ENCODE measurements at regions not wholly inside any gene's neighbourhood (a gene's known extent, or its start where the extent isn't known, plus 50 kb on each side); places are given as distances from the start of the nearest gene placed in this dataset.
"Not testable (repeated sequence)": the region's sequence is repeated elsewhere in the genome, so short reads cannot be mapped to it uniquely, and the experiment has no call there.

DNA sequence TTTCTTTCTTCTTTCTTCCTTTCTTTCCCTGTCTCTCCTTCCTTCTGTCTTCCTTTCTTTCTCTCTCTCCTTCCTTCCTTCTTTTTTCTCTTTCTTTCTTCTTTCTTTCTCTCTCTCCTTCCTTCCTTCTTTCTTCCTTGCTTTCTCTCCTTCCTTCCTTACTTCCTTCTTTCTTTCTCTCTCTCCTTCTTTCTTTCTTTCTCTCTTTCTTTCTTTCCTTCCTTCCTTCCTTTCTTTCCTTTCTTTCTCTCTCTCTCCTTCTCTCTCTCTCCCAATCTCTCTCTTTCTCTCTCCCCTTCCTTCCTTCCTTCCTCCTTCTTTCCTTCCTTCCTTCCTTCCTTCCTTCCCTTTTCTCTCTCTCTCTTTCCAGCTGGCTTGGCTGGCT, 2806.6 kb downstream of the RPIA start:
- not testable (repeated sequence) for DNase-seq

DNA sequence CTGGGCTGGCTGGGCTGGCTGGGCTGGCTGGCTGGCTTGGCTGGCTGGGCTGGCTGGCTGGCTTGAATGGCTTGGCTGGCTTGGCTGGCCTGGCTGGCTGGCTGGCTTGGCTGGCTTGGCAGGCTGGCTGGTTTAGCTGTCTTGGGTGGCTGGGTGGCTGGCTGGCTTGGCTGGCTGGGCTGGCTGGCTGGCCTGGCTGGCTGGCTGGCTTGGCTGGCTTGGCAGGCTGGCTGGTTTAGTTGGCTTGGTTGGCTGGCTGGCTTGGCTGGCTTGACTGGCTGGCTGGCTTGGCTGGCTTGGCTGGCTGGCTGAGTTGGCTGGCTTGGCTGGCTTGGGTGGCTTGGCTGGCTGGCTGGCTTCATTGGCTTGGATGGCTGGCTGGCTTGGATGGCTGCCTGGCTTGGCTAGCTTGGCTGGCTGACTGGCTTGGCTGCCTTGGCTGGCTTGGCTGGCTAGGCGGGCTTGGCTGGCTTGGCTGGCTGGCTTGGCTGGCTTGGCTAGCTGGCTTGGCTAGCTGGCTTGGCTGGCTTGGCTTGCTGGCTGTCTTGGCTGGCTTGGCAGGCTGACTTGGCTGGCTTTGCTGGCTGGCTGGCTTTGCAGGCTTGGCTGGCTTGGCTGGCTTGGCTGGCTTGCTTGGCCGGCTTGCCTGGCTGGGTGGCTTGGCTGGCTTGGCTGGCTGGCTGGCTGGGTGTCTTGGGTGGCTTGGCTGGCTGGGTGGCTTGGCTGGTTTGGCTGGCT, 2807.2 kb downstream of the RPIA start:
- DNase-seq, result not testable (repeated sequence)

DNA sequence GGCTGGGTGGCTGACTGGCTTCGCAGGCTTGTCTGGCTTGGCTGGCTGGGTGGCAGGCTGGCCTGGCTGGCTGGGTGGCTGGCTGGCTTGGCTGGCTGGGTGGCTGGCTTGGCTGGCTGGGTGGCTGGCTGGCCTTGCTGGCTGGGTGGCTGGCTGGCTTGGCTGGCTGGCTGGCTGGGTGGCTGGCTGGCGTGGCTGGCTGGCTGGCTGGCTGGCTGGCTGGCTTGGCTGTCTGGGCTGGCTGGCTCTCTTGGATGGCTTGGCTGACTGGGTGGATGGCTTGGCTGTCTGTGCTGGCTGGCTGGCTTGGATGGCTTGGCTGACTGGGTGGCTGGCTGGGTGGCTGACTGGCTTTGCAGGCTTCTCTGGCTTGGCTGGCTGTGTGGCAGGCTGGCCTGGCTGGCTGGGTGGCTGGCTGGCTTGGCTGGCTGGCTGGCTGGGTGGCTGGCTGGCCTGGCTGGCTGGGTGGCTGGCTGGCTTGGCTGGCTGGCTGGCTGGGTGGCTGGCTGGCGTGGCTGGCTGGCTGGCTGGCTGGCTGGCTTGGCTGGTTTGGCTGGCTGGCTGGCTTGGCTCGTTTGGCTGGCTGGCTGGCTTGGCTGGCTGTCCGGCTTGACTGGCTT, 2808.1 kb downstream of the RPIA start:
- not testable (repeated sequence) for DNase-seq

DNA sequence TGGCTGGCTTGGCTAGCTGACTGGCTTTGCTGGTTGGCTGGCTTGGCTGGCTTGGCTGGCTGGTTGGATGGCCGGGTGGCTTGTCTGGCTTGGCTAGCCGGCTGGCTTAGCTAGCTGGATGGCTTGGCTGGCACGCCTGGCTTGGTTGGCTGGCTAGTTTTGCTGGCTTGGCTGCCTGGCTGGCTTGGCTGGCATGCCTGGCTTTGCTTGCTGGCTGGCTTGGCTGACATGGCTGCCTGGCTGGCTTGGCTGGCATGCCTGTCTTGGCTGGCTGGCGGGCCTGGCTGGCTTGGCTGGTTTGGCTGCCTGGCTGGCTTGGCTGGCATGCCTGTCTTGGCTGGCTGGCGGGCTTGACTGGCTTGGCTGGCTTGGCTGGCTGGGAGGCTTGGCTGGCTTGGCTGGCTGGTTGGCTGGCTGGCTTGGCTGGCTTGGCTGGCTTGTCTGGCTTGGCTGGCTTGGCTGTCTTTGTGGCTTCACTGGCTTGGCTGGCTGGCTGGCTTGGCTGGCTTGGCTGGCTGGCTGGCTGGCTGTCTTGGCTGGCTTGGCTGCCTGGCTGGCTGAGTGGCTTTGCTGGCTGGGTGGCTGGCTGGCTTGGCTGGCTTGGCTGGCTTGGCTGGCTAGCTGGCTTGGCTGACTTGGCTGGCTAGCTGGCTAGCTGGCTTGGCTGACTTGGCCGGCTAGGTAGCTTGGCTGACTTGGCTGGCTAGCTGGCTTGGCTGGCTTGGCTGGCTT, 2808.9 kb downstream of the RPIA start:
- not testable (repeated sequence) for DNase-seq

DNA sequence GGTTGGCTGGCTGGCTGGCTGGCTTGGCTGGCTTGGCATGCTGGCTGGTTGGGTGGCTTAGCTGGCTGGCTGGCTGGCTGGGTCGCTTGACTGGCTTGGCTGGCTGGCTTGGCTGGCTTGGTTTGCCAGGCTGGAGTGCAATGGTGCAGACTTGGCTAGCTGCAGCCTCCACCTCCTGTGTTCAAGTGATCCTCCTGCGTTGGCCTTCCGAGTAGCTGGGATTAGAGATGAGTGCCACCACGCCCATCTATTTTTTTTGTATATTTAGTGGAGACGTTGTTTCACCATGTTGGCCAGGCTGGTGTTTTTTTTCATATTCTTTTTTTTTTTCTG, 2809.5 kb downstream of the RPIA start:
- DNase-seq, result not testable (repeated sequence)

DNA sequence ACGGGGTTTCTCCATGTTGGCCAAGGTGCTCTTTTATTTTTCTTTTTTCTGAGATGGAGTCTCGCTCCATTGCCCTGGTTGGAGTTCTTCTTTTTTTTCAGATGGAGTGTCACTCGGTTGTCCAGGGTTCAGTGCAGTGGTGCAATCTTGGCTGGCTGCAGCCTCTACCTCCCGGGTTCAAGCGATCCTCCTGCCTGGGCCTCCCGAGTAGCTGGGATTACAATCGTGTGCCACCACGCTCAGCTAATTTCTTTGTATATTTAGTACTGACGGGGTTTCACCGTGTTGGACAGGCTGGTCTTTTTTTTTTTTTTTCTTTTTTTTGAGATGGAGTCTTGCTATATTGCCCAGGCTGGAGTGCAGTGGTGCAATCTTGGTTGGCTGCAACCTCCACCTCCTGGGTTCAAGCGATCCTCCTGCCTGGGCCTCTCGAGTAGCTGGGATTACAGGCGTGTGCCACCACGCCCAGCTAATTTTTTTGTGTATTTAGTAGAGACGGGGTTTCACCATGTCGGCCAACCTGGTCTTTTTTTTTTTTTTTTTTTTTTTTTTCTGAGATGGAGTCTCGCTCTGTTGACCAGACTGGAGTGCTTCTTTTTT, 2810.1 kb downstream of the RPIA start:
- DNase-seq, result not testable (repeated sequence)

DNA sequence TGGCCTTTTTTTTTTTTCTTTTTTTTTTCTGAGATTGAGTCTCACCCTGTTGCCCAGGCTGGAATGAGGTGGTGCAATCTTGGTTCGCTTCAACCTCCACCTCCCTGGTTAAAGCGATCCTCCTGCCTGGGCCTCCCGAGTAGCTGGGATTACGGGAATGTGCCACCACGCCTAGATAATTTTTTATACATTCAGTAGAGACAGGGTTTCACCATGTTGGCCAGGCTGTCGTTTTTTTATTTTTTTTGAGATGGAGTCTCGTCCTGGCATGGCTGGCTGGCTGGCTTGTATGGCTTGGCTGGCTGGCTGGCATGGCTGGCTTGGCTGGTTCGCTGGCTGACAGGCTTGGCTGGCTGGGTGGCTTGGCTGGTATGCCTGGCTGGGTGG, 2812.1 kb downstream of the RPIA start:
- DNase-seq, result not testable (repeated sequence)

DNA sequence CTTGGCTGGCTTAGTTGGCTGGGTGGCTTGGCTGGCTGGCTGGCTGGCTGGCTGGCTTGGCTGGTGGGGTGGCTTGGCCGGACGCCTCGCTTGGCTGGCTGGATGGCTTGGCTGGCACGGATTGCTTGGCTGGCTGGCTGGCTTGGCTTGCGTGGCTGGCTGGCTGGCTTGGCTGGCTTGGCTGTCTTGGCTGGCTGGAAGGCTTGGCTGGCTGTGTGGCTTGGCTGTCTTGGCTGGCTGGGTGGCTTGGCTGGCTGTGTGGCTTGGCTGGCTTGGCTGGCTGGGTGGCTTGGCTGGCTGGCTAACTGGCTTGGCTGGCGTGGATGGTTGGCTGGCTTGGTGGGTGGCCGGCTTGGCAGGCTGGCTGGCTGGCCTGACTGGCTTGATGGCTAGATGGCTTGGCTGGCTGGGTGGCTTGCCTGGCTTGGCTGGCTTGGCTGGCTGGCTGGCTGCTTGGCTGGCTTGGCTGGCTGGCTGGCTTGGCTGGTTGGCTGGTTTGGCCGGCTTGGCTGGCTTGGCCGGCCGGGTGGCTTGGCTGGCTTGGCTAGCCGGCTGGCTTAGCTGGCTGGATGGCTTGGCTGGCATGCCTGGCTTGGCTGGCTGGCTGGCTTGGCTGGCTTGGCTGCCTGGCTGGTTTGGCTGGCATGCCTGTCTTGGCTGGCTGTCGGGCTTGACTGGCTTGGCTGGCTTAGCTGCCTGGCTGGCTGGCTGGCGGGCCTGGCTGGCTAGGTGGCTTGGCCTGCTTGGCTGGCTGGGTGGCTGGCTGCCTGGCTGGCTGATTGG, 2812.7 kb downstream of the RPIA start:
- DNase-seq, result not testable (repeated sequence)

DNA sequence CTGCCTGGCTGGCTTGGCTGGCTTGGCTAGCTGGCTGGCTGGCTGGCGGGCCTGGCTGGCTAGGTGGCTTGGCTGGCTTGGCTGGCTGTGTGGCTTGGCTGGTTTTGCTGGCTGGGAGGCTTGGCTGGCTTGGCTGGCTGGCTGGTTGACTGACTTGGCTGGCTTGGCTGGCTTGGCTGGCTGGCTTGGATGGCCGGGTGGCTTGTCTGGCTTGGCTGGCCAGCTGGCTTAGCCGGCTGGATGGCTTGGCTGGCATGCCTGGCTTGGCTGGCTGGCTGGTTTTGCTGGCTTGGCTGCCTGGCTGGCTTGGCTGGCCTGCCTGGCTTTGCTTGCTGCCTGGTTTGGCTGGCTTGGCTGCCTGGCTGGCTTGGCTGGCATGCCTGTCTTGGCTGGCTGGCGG, 2817.3 kb downstream of the RPIA start:
- not testable (repeated sequence) for DNase-seq

DNA sequence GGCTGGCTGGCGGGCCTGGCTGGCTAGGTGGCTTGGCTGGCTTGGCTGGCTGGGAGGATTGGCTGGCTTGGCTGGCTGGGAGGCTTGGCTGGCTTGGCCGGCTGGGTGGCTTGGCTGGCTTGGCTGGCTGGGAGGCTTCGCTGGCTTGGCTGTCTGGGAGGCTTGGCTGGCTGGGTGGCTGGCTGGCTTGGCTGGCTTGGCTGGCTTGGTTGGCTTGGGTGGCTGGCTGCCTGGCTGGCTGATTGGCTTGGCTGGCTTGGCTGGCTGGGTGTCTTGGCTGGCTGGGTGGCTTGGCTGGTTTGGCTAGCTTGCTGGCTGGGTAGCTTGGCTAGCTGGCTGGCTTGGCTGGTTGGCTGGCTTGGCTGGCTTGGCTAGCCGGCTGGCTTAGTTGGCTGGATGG, 2817.8 kb downstream of the RPIA start:
- DNase-seq, result not testable (repeated sequence)

DNA sequence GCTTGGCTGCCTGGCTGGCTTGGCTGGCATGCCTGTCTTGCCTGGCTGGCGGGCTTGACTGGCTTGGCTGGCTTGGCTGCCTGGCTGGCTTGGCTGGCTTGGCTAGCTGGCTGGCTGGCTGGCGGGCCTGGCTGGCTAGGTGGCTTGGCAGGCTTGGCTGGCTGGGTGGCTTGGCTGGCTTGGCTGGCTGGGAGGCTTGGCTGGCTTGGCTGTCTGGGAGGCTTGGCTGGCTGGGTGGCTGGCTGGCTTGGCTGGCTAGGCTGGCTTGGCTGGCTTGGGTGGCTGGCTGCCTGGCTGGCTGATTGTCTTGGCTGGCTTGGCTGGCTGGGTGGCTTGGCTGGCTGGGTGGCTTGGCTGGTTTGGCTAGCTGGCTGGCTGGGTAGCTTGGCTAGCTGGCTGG, 2819.7 kb downstream of the RPIA start:
- DNase-seq, result not testable (repeated sequence)

DNA sequence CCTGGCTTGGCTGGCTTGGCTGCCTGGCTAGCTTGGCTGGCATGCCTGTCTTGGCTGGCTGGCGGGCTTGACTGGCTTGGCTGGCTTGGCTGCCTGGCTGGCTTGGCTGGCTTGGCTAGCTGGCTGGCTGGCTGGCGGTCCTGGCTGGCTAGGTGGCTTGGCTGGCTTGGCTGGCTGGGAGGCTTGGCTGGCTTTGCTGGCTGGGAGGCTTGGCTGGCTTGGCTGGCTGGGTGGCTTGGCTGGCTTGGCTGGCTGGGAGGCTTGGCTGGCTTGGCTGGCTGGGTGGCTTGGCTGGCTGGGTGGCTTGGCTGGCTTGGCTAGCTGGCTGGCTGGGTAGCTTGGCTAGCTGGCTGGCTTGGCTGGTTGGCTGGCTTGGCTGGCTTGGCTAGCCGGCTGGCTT, 2824.5 kb downstream of the RPIA start:
- DNase-seq, result not testable (repeated sequence)

DNA sequence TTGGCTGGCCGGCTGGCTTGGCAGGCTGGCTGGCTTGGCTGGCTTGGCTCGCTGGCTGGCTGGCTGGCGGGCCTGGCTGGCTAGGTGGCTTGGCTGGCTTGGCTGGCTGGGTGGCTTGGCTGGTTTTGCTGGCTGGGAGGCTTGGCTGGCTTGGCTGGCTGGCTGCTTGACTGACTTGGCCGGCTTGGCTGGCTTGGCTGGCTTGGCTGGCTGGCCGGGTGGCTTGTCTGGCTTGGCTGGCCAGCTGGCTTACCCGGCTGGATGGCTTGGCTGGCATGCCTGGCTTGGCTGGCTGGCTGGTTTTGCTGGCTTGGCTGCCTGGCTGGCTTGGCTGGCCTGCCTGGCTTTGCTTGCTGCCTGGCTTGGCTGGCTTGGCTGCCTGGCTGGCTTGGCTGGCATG, 2825.2 kb downstream of the RPIA start:
- DNase-seq, result not testable (repeated sequence)

DNA sequence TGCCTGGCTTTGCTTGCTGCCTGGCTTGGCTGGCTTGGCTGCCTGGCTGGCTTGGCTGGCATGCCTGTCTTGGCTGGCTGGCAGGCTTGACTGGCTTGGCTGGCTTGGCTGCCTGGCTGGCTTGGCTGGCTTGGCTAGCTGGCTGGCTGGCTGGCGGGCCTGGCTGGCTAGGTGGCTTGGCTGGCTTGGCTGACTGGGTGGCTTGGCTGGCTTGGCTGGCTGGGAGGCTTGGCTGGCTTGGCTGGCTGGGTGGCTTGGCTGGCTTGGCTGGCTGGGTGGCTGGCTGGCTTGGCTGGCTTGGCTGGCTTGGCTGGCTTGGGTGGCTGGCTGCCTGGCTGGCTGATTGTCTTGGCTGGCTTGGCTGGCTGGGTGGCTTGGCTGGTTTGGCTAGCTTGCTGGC, 2826.4 kb downstream of the RPIA start:
- DNase-seq, result not testable (repeated sequence)

DNA sequence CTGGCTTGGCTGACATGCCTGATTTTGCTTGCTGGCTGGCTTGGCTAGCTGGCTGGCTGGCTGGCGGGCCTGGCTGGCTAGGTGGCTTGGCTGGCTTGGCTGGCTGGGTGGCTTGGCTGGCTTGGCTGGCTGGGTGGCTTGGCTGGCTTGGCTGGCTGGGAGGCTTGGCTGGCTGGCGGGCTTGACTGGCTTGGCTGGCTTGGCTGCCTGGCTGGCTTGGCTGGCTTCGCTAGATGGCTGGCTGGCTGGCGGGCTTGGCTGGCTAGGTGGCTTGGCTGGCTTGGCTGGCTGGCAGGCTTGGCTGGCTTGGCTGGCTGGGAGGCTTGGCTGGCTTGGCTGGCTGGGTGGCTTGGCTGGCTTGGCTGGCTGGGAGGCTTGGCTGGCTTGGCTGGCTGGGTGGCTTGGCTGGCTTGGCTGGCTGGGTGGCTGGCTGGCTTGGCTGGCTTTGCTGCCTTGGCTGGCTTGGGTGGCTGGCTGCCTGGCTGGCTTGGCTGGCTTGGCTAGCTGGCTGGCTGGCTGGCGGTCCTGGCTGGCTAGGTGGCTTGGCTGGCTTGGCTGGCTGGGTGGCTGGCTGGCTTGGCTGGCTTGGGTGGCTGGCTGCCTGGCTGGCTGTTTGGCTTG, 2827.0 kb downstream of the RPIA start:
- not testable (repeated sequence) for DNase-seq

DNA sequence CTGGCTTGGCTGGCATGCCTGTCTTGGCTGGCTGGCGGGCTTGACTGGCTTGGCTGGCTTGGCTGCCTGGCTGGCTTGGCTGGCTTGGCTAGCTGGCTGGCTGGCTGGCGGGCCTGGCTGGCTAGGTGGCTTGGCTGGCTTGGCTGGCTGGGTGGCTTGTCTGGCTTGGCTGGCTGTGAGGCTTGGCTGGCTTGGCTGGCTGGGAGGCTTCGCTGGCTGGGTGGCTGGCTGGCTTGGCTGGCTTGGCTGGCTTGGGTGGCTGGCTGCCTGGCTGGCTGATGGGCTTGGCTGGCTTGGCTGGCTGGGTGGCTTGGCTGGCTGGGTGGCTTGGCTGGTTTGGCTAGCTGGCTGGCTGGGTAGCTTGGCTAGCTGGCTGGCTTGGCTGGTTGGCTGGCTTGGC, 2827.9 kb downstream of the RPIA start:
- not testable (repeated sequence) for DNase-seq

DNA sequence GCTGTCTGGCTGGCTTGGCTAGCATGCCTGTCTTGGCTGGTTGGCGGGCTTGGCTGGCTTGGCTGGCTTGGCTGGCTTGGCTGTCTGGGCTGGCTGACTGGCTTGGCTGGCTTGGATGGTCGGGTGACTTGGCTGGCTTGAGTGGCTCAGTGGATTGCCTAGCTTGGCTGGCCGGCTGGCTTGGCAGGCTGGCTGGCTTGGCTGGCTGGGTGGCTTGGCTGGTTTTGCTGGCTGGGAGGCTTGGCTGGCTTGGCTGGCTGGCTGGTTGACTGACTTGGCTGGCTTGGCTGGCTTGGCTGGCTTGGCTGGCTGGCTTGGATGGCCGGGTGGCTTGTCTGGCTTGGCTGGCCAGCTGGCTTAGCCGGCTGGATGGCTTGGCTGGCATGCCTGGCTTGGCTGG, 2828.4 kb downstream of the RPIA start:
- not testable (repeated sequence) for DNase-seq

DNA sequence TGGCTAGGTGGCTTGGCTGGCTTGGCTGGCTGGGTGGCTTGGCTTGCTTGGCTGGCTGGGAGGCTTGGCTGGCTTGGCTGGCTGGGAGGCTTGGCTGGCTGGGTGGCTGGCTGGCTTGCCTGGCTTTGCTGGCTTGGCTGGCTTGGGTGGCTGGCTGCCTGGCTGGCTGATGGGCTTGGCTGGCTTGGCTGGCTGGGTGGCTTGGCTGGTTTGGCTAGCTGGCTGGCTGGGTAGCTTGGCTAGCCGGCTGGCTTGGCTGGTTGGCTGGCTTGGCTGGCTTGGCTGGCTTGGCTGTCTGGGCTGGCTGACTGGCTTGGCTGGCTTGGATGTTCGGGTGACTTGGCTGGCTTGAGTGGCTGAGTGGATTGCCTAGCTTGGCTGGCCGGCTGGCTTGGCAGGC, 2829.1 kb downstream of the RPIA start:
- DNase-seq, result not testable (repeated sequence)

DNA sequence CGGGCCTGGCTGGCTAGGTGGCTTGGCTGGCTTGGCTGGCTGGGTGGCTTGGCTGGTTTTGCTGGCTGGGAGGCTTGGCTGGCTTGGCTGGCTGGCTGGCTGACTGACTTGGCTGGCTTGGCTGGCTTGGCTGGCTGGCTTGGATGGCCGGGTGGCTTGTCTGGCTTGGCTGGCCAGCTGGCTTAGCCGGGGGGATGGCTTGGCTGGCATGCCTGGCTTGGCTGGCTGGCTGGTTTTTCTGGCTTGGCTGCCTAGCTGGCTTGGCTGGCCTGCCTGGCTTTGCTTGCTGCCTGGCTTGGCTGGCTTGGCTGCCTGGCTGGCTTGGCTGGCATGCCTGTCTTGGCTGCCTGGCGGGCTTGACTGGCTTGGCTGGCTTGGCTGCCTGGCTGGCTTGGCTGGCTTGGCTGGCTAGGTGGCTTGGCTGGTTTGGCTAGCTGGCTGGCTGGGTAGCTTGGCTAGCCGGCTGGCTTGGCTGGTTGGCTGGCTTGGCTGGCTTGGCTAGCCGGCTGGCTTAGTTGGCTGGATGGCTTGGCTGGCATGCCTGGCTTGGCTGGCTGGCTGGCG, 2829.6 kb downstream of the RPIA start:
- not testable (repeated sequence) for DNase-seq

DNA sequence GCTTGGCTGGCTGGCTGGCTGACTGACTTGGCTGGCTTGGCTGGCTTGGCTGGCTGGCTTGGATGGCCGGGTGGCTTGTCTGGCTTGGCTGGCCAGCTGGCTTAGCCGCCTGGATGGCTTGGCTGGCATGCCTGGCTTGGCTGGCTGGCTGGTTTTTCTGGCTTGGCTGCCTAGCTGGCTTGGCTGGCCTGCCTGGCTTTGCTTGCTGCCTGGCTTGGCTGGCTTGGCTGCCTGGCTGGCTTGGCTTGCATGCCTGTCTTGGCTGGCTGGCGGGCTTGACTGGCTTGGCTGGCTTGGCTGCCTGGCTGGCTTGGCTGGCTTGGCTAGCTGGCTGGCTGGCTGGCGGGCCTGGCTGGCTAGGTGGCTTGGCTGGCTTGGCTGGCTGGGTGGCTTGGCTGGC, 2830.5 kb downstream of the RPIA start:
- not testable (repeated sequence) for DNase-seq

DNA sequence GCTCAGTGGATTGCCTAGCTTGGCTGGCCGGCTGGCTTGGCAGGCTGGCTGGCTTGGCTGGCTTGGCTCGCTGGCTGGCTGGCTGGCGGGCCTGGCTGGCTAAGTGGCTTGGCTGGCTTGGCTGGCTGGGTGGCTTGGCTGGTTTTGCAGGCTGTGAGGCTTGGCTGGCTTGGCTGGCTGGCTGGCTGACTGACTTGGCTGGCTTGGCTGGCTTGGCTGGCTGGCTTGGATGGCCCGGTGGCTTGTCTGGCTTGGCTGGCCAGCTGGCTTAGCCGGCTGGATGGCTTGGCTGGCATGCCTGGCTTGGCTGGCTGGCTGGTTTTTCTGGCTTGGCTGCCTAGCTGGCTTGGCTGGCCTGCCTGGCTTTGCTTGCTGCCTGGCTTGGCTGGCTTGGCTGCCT, 2831.4 kb downstream of the RPIA start:
- DNase-seq, result not testable (repeated sequence)

DNA sequence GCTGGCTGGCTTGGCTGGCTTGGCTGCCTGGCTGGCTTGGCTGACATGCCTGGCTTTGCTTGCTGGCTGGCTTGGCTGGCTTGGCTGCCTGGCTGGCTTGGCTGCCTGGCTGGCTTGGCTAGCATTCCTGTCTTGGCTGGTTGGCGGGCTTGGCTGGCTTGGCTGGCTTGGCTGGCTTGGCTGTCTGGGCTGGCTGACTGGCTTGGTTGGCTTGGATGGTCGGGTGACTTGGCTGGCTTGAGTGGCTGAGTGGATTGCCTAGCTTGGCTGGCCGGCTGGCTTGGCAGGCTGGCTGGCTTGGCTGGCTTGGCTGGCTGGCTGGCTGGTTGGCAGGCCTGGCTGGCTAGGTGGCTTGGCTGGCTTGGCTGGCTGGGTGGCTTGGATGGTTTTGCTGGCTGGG, 2832.3 kb downstream of the RPIA start:
- not testable (repeated sequence) for DNase-seq
